ENCODE measurements at regions not wholly inside any gene's neighbourhood (a gene's known extent, or its start where the extent isn't known, plus 50 kb on each side); places are given as distances from the start of the nearest gene placed in this dataset.

- DNase-seq, result no peak
- TF ChIP-seq CTCF (IDR thresholded peaks at IDR 0.05), result no peak
- ATAC-seq, result no peak
- H3K9me3 ChIP-seq, result no peaks in the 10 kb centered on the region
- H3K4me1 ChIP-seq (ENCODE audit: low read depth), result no peaks in the 10 kb centered on the region
- H3K36me3 ChIP-seq (ENCODE audit: low read depth), result no peaks in the 10 kb centered on the region
- H3K4me3 ChIP-seq, result no peak overlapping the region
- intact Hi-C loops (cut with DNase I, micrococcal nuclease), result no loop called here
These were observed 987.7 kb downstream of the GRIK2 start for GRCh38 chr6:102381203-102381602.

- no peaks in the 10 kb centered on the region for H3K9me3 ChIP-seq
- intact Hi-C loops (cut with DNase I, micrococcal nuclease), result no loop called here
- H3K4me1 ChIP-seq (ENCODE audit: low read depth), result no peaks in the 10 kb centered on the region
- DNase-seq (no peak), ATAC-seq (no peak)
- H3K36me3 ChIP-seq (ENCODE audit: low read depth), result no peaks in the 10 kb centered on the region
- no peak for TF ChIP-seq CTCF (IDR thresholded peaks at IDR 0.05)
- no peak overlapping the region for H3K4me3 ChIP-seq
These were observed 962.7 kb downstream of the GRIK2 start for GRCh38 chr6:102356170-102356569.

- H3K4me3 ChIP-seq, result no peak overlapping the region
- TF ChIP-seq CTCF (IDR thresholded peaks at IDR 0.05), result no peak
- H3K36me3 ChIP-seq (ENCODE audit: low read depth), result no peaks in the 10 kb centered on the region
- H3K9me3 ChIP-seq, result no peaks in the 10 kb centered on the region
- intact Hi-C loops (cut with DNase I, micrococcal nuclease), result no loop called here
- ATAC-seq, result no peak
- DNase-seq, result no peak
- no peaks in the 10 kb centered on the region for H3K4me1 ChIP-seq (ENCODE audit: low read depth)
These were observed 962.1 kb downstream of the GRIK2 start for GRCh38 chr6:102355578-102355977.

- DNase-seq, result no peak
- intact Hi-C loops (cut with DNase I, micrococcal nuclease), result no loop called here
- no peak for ATAC-seq
- Histone ChIP-seq H3K36me3 (ENCODE audit: low read depth) (no peaks in the 10 kb centered on the region), H3K9me3 (no peaks in the 10 kb centered on the region), H3K4me3 (no peak overlapping the region), H3K4me1 (ENCODE audit: low read depth) (no peaks in the 10 kb centered on the region)
- no peak for TF ChIP-seq CTCF (IDR thresholded peaks at IDR 0.05)
These were observed 959.0 kb downstream of the GRIK2 start for GRCh38 chr6:102352552-102352951.

GRCh38 chr6:102344769-102345168, 951.3 kb downstream of the GRIK2 start:
- H3K4me3 ChIP-seq, result no peak overlapping the region
- no peak for ATAC-seq
- no peaks in the 10 kb centered on the region for H3K9me3 ChIP-seq
- no peak for DNase-seq
- intact Hi-C loops (cut with DNase I, micrococcal nuclease), result no loop called here
- H3K4me1 ChIP-seq (ENCODE audit: low read depth), result no peaks in the 10 kb centered on the region
- TF ChIP-seq CTCF (IDR thresholded peaks at IDR 0.05), result no peak
- H3K36me3 ChIP-seq (ENCODE audit: low read depth), result no peaks in the 10 kb centered on the region

GRCh38 chr6:102340311-102340710, 946.8 kb downstream of the GRIK2 start:
- no peak for DNase-seq
- intact Hi-C loops (cut with DNase I, micrococcal nuclease), result no loop called here
- no peaks in the 10 kb centered on the region for H3K4me1 ChIP-seq (ENCODE audit: low read depth)
- no peak for TF ChIP-seq CTCF (IDR thresholded peaks at IDR 0.05)
- no peaks in the 10 kb centered on the region for H3K36me3 ChIP-seq (ENCODE audit: low read depth)
- no peak overlapping the region for H3K4me3 ChIP-seq
- no peak for ATAC-seq
- H3K9me3 ChIP-seq, result no peaks in the 10 kb centered on the region

Measured in mucosa of descending colon (tissue), 3 donors.